ENCODE measurements at regions not wholly inside any gene's neighbourhood (a gene's known extent, or its start where the extent isn't known, plus 50 kb on each side); places are given as distances from the start of the nearest gene placed in this dataset.

- no peak for TF ChIP-seq CHD7 (IDR thresholded peaks at IDR 0.05; ENCODE audit: insufficient replicate concordance, low read length)
- no peak for TF ChIP-seq TAF7 (optimal IDR thresholded peaks at IDR 0.05; ENCODE audit: borderline replicate concordance, low read depth, low read length)
These were observed 364.6 kb downstream of the TLE4 start (continued) for GRCh38 chr9:79936336-79936735.
